Right cardiac atrium (tissue), 5 donors: ENCODE measurements at regions not wholly inside any gene's neighbourhood (a gene's known extent, or its start where the extent isn't known, plus 50 kb on each side); places are given as distances from the start of the nearest gene placed in this dataset.
A peak's percentile ranks its signal among the peaks of the same experiment; 100 is the strongest.
"Not testable (repeated sequence)": the region's sequence is repeated elsewhere in the genome, so short reads cannot be mapped to it uniquely, and the experiment has no call there.

ENCODE experiments used
- ATAC-seq, 2 donors: fragments of 200-7000 bp; cut with Tn5 transposase; one replicate each; pipeline versions ENCODE4 v1.8.0 to v1.9.1; 2020; ENCODE audit warnings: moderate library complexity in 2 of 2, mild to moderate bottlenecking in 1 of 2
- DNase-seq, 3 donors: peaks; one replicate each; pipeline ENCODE4 v3.0.0-alpha.2; 2020
- H3K27ac ChIP-seq: one replicate; pipeline ENCODE4 v1.5.1; 2013; ENCODE audit warnings: mild to moderate bottlenecking, low read length, control low read depth, moderate library complexity
- H3K27me3 ChIP-seq: one replicate; pipeline ENCODE4 v1.6.1; 2013; ENCODE audit not compliant: control insufficient read depth, insufficient read depth
- H3K4me1 ChIP-seq: one replicate; pipeline ENCODE4 v1.6.1; 2013; ENCODE audit warnings: low read length; ENCODE audit not compliant: control insufficient read depth, insufficient read depth
- H3K4me3 ChIP-seq: one replicate; pipeline ENCODE4 v1.5.1; 2013; ENCODE audit warnings: low read length, control low read depth
- H3K9me3 ChIP-seq: one replicate; pipeline ENCODE4 v1.6.1; 2013; ENCODE audit warnings: low read length; ENCODE audit not compliant: control insufficient read depth
- WGBS: extraction: QIAGEN DNeasy Blood & Tissue Kit; methylation state at CpG from one replicate; pipeline ENCODE4 v1.1.7; 2013; 5-methylcytosine and 5-hydroxymethylcytosine counted together
- intact Hi-C, 4 donors: fragments of 100-400 bp; cut with DNase I; formaldehyde crosslinking; loops; one replicate each; pipeline versions ENCODE4 v1.11.0 to v1.14.0; 2022 to 2023
- donor health status: healthy with polysubstance abuse.
- donor health status: DM: no; HTN: yes; CAD: no.
- donor health status: DM: no; HTN: no; CAD: no.
- donor health status: DM: no; HTN: yes; CAD: no; lungs with severe emphysema.
- donor health status: DM: yes; HTN: yes; CAD: no.

DNA sequence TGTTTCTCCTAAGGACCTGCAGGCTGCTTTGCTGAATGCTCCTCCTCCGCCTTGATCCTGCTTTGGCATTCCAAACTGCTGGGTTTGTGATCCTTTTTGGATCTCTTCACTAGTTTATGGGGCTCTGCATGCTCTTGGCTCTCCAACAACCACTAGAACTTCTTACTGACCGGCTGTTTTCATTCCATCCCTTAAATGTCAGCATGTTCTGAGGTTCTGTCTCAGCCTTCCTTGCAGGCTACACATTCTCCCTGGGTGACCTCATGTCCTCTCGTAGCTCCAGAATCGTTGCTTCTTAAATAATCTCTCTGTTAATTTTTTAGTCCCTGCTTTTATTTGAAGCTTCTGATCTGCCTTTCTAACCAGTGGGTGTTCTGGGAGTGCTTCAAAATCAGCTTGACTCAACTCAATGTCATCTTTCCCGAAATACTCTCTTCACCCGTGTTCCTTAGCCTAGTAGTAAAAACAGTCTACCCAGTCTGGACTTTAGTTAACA, 119.0 kb upstream of the HS3ST2 start:
- ATAC-seq (peak; percentile 91 to 95), DNase-seq (peak; percentile 35 to 59 (median 51))
- H3K27ac ChIP-seq: no peak overlapping the region
- no peaks in the 10 kb centered on the region for H3K27me3 ChIP-seq
- peaks cover 3% of the 10 kb centered on the region for H3K9me3 ChIP-seq
- H3K4me3 ChIP-seq: no peak overlapping the region
- H3K4me1 ChIP-seq: peaks cover 2% of the 10 kb centered on the region
- intact Hi-C loops: no loop called here
- 47% methylated on average over 6 of the region's 6 CpGs for WGBS

- 93% methylated on average over 7 of the region's 7 CpGs for WGBS
- H3K4me3 ChIP-seq, H3K9me3 ChIP-seq, intact Hi-C loops, H3K4me1 ChIP-seq, H3K27ac ChIP-seq, ATAC-seq, DNase-seq, H3K27me3 ChIP-seq: not testable (repeated sequence)
Observed at GRCh38 chr16:22695773-22696172, 118.2 kb upstream of the HS3ST2 start.

DNA sequence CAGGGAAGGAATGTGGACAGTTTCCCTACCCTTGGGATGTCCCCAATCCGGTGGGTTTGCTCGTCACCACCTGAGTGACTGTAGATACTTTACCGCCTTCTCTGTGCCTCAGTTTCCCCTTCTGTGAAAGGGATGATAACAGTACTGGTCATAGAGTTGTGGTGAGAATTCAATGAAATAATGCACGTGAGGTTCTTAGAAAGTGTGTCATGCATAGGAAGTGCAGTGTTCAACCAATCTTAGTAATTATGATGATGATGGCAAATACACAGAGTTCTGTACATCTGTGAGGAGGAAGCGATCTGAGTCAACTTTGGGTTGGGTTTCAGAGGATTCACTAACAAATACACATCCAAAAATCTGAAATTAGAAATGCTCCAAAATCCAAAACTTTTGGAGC, 114.6 kb upstream of the HS3ST2 start:
- no peaks in the 10 kb centered on the region for H3K27me3 ChIP-seq
- no peak overlapping the region for H3K4me3 ChIP-seq
- H3K4me1 ChIP-seq: peaks cover 2% of the 10 kb centered on the region
- H3K9me3 ChIP-seq: no peaks in the 10 kb centered on the region
- ATAC-seq (no peak), DNase-seq (no peak)
- WGBS: 88% methylated on average over 5 of the region's 5 CpGs
- intact Hi-C loops: no loop called here
- H3K27ac ChIP-seq: no peak overlapping the region

GRCh38 chr16:22705799-22706198, 108.2 kb upstream of the HS3ST2 start:
- Histone ChIP-seq H3K4me1 (no peaks in the 10 kb centered on the region), H3K27ac (no peak overlapping the region), H3K4me3 (no peak overlapping the region), H3K27me3 (no peaks in the 10 kb centered on the region), H3K9me3 (no peaks in the 10 kb centered on the region)
- ATAC-seq: peak in 1 of 2 donors; percentile 14
- DNase-seq: no peak
- 53% methylated on average over 3 of the region's 3 CpGs for WGBS
- intact Hi-C loops: no loop called here

GRCh38 chr16:22710326-22710725, 103.6 kb upstream of the HS3ST2 start:
- no peaks in the 10 kb centered on the region for H3K27me3 ChIP-seq
- H3K4me1 ChIP-seq: no peaks in the 10 kb centered on the region
- WGBS: 66% methylated on average over 1 of the region's 1 CpG
- no peak for DNase-seq
- H3K9me3 ChIP-seq: peaks cover 5% of the 10 kb centered on the region
- H3K4me3 ChIP-seq: no peak overlapping the region
- H3K27ac ChIP-seq: no peak overlapping the region
- intact Hi-C loops: no loop called here
- ATAC-seq: no peak

DNA sequence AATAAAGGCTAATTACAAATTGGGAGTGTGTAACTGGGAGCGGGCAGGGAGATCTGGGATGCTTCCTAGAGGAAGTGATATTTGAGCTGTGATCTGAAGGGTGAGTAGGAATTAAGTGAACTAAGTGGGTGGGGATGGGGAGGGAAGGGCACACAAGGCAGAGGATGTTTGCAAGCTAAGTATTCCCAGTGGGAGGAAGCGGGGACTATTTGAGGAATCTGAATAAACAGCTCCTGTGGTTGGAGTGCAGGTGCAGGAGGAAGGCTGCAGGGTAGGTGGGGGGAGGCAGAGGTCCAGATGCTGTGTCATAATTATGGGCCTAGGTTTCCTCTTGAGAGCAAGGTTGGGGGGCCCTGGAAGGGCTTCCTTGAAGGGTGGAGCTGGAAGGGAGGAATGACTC, 102.1 kb upstream of the HS3ST2 start:
- intact Hi-C loops: no loop called here
- 80% methylated on average over 2 of the region's 2 CpGs for WGBS
- Histone ChIP-seq H3K27me3 (no peaks in the 10 kb centered on the region), H3K9me3 (peaks cover 5% of the 10 kb centered on the region), H3K4me1 (no peaks in the 10 kb centered on the region), H3K27ac (no peak overlapping the region), H3K4me3 (no peak overlapping the region)
- ATAC-seq: no peak
- DNase-seq: no peak

DNA sequence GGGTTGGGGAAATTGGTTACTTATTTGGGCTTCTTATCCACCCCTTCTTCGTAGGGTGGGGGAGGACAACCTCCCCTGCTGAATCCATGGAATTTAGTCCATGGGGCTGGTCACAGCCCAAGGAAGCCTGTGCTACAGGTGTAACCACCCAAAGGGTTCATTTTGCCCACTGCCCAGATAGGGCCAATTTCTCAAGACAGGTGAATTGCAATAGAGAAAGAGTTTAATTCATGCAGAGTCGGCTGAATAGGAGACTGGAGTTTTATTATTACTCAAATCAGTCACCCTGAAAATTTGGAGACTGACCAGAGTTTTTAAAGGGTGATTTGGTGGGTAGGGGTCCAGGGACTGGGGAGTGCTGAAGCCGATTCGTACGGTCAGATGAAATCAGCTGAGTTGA, 101.5 kb upstream of the HS3ST2 start:
- ATAC-seq: no peak
- Histone ChIP-seq H3K27me3 (no peaks in the 10 kb centered on the region), H3K9me3 (peaks cover 5% of the 10 kb centered on the region), H3K4me1 (no peaks in the 10 kb centered on the region), H3K27ac (no peak overlapping the region), H3K4me3 (no peak overlapping the region)
- 82% methylated on average over 5 of the region's 5 CpGs for WGBS
- intact Hi-C loops: no loop called here
- no peak for DNase-seq

DNA sequence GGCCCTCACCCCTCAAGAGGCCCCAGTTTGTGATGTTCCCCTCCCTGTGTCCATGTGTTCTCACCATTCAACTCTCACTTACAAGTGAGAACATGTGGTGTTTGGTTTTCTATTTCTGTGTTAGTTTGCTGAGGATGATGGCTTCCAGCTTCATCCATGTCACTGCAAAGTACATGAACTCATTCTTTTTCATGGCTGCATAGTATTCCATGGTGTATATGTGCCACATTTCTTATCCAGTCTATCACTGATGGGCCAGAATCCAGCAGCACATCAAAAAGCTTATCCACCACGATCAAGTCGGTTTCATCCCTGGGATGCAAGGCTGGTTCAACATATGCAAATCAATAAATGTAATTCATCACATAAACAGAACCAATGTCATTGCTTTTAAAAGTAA, 95.4 kb upstream of the HS3ST2 start:
- H3K27ac ChIP-seq, intact Hi-C loops, H3K27me3 ChIP-seq, H3K4me1 ChIP-seq, H3K4me3 ChIP-seq, DNase-seq, ATAC-seq, H3K9me3 ChIP-seq: not testable (repeated sequence)
- 74% methylated on average over 2 of the region's 2 CpGs for WGBS

- WGBS: 62% methylated on average over 4 of the region's 4 CpGs
- Histone ChIP-seq H3K4me1 (no peaks in the 10 kb centered on the region), H3K4me3 (no peak overlapping the region), H3K27ac (no peak overlapping the region), H3K9me3 (no peaks in the 10 kb centered on the region), H3K27me3 (no peaks in the 10 kb centered on the region)
- intact Hi-C loops: no loop called here
- ATAC-seq: no peak
- DNase-seq: no peak
Observed at GRCh38 chr16:22719945-22720344, 94.0 kb upstream of the HS3ST2 start.

DNA sequence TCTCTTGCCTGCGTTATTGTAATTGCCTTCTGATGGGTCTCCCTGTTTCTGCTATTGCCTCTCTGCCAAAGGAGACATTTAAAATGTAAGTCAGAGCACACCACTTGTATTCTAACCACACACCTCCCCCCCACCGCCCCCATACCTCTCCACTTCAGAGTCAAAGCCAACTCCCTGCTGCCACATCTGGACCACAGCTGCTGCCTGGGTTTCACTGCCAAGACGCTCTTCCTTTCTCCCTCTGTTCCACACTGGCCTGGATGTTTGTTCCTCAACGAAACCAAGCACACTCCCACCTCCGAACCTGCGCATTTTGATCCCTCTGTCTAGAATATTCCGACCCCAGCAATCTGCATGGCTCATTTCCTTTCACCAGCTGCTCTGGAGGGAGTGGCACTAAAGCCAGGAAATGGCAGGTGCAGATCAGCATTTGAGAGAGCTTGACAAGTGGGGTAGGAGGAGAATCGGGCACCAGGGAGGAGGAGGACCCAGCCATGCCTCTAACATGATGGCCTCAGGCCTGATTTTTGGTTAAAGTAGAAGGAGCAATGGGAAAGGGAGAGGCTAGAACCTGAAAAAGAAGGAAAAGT, 92.4 kb upstream of the HS3ST2 start:
- Histone ChIP-seq H3K4me1 (no peaks in the 10 kb centered on the region), H3K27me3 (no peaks in the 10 kb centered on the region), H3K9me3 (no peaks in the 10 kb centered on the region), H3K4me3 (no peak overlapping the region), H3K27ac (no peak overlapping the region)
- ATAC-seq: no peak
- DNase-seq: no peak
- intact Hi-C loops: no loop called here
- 65% methylated on average over 8 of the region's 8 CpGs for WGBS

DNA sequence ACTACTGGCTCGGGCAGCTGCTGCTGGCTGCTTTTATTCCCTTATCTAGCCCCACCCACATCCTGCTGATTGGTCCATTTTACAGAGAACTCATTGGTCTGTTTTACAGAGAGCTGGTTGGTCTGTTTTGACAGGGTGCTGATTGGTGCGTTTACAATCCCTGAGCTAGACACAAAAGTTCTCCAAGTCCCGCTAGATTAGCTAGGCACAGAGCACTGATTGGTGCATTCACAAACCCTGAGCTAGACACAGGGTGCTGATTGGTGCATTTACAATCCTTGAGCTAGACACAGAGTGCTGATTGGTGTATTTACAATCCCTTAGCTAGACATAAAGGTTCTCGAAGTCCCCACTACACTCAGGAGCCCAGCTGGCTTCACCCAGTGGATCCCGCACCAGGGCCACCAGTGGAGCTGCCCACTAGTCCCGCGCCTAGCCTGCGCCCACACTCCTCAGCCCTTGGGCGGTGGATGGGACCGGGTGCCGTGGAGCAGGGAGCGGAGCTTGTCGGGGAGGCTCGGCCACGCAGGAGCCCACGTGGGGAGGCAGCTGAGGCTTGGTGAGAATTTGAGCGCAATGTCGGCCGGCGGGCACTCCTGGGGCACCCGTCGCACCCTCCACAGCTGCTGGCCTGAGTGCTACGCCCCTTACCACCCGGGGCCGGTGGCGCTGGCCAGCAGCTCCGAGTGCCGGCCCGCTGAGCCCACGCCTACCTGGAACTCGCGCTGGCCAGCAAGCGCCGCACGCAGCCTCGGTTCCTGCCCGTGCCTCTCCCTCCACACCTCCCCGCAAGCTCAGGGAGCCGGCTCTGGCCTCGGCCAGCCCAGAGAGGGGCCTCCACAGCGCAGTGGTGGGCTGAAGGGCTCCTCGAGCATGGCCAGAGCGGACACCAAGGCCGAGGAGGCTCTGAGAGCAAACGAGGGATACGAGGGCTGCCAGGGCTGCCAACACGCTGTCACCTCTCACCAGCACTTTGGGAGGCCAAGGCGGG, 91.1 kb upstream of the HS3ST2 start:
- ATAC-seq, H3K27me3 ChIP-seq, H3K9me3 ChIP-seq, H3K4me1 ChIP-seq, intact Hi-C loops, H3K27ac ChIP-seq, H3K4me3 ChIP-seq: not testable (repeated sequence)
- peak in 1 of 3 donors; percentile 44 for DNase-seq
- 89% methylated on average over 48 of the region's 48 CpGs for WGBS
